ENCODE measurements at regions not wholly inside any gene's neighbourhood (a gene's known extent, or its start where the extent isn't known, plus 50 kb on each side); places are given as distances from the start of the nearest gene placed in this dataset.

DNA sequence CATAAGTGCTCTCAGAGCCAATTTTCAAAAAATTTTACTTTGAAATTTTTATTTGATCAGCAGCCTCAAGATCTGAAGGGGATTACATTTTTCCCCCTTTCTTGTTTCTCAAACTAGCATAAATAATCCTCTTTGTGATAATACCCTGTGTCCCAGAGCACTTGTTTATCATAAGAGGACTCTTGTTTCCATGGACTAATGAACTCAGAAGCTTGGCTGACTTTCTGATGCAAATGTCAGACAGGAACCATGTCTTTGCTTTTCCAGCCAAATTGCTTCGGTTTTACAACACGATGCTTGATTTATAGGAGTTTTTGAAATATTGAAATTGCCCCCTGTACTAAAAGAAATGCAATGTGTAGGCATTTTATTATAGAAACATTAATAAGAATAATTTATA is 859.3 kb upstream of the LCORL start:
- no peak overlapping the region for H3K4me2 ChIP-seq
- no TSS peak for BruUV-seq (replicated peaks)
- no peaks in the 10 kb centered on the region for H3K27me3 ChIP-seq (ENCODE audit: insufficient read depth, low read depth)
- H3K27ac ChIP-seq: no peak overlapping the region
- H3K36me3 ChIP-seq (ENCODE audit: low read depth): no peaks in the 10 kb centered on the region
- no peaks in the 10 kb centered on the region for H3K79me2 ChIP-seq (ENCODE audit: low read depth)
- no peaks in the 10 kb centered on the region for H3F3A ChIP-seq (ENCODE audit: insufficient read depth, low read depth)
- H4K20me1 ChIP-seq (ENCODE audit: insufficient read depth): no peaks in the 10 kb centered on the region
- no peak overlapping the region for H2AFZ ChIP-seq
- POLR2A ChIA-PET (ENCODE audit: unreplicated experiment): no interaction called here
- H3K9me2 ChIP-seq (ENCODE audit: insufficient read depth): no peaks in the 10 kb centered on the region
- intact Hi-C loops (cut with micrococcal nuclease; ENCODE audit: unreplicated experiment): no loop called here
- no peaks in the 10 kb centered on the region for H3K4me1 ChIP-seq (replicated peaks; ENCODE audit: insufficient read depth)
- H3K9me3 ChIP-seq (ENCODE audit: insufficient read depth, low read depth): no peaks in the 10 kb centered on the region
- CTCF ChIA-PET: no interaction called here
- no peak overlapping the region for H3K4me3 ChIP-seq
- DNase-seq: no peak
- TF ChIP-seq EZH2 (IDR thresholded peaks at IDR 0.05; ENCODE audit: low read depth): no peak
- TF ChIP-seq, protein P1, sequence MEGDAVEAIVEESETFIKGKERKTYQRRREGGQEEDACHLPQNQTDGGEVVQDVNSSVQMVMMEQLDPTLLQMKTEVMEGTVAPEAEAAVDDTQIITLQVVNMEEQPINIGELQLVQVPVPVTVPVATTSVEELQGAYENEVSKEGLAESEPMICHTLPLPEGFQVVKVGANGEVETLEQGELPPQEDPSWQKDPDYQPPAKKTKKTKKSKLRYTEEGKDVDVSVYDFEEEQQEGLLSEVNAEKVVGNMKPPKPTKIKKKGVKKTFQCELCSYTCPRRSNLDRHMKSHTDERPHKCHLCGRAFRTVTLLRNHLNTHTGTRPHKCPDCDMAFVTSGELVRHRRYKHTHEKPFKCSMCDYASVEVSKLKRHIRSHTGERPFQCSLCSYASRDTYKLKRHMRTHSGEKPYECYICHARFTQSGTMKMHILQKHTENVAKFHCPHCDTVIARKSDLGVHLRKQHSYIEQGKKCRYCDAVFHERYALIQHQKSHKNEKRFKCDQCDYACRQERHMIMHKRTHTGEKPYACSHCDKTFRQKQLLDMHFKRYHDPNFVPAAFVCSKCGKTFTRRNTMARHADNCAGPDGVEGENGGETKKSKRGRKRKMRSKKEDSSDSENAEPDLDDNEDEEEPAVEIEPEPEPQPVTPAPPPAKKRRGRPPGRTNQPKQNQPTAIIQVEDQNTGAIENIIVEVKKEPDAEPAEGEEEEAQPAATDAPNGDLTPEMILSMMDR (conservative IDR thresholded peaks at IDR 0.05): no peak

DNA sequence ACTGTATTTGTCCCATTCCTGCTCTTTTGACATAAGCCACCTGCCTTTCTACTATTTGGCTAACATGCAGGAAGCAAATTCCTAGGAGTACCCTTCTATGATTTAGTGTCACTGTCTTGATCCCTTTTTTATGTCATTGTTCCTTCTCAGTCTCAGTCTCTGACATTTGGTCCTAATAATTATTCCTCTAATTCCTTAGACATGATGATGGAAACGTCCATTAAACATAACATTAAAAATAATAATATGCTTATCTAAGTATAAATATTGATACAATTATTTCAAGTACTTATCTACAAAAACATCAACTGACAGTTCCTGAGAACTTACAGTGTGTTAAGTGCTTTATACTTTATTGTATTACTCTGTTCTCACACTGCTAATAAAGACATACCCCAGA is 857.0 kb upstream of the LCORL start:
- intact Hi-C loops (cut with micrococcal nuclease; ENCODE audit: unreplicated experiment): no loop called here

DNA sequence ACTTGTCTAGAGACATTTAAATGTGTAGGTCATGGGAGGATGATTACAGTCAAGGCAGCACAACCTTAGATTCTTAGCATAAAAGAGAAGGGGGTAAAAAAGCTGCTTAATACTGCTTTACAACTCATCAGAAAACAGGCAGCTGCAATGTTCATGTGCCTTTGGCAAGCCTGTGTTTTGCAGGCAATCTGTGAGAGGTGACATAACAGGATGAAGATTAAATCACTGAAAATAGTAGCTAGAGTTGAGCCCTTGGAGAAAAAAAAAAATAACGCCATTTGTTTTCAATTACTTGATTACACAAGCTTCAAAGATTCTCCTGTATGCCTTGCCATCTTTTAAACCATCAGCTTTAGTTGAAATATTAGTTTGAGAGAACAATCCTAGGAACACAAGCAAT is 847.6 kb upstream of the LCORL start:
- Histone ChIP-seq H3K9me3 (ENCODE audit: insufficient read depth, low read depth) (no peaks in the 10 kb centered on the region), H3K4me1 (replicated peaks; ENCODE audit: insufficient read depth) (no peaks in the 10 kb centered on the region), H3K27ac (no peak overlapping the region), H3K79me2 (ENCODE audit: low read depth) (no peaks in the 10 kb centered on the region), H3K4me3 (no peak overlapping the region), H3K9me2 (ENCODE audit: insufficient read depth) (no peaks in the 10 kb centered on the region), H4K20me1 (ENCODE audit: insufficient read depth) (no peaks in the 10 kb centered on the region), H3K27me3 (ENCODE audit: insufficient read depth, low read depth) (no peaks in the 10 kb centered on the region), H3F3A (ENCODE audit: insufficient read depth, low read depth) (no peaks in the 10 kb centered on the region), H2AFZ (no peak overlapping the region), H3K36me3 (ENCODE audit: low read depth) (no peaks in the 10 kb centered on the region), H3K4me2 (no peak overlapping the region)
- CTCF ChIA-PET: no interaction called here
- BruUV-seq (replicated peaks): no TSS peak
- TF ChIP-seq EZH2 (IDR thresholded peaks at IDR 0.05; ENCODE audit: low read depth): no peak
- TF ChIP-seq, protein P1 (conservative IDR thresholded peaks at IDR 0.05): no peak
- DNase-seq: no peak
- intact Hi-C loops (cut with micrococcal nuclease; ENCODE audit: unreplicated experiment): no loop called here
- POLR2A ChIA-PET (ENCODE audit: unreplicated experiment): no interaction called here

More for the DNA sequence above, 857.0 kb upstream of the LCORL start:
- Histone ChIP-seq H3K9me2 (ENCODE audit: insufficient read depth) (no peaks in the 10 kb centered on the region), H4K20me1 (ENCODE audit: insufficient read depth) (no peaks in the 10 kb centered on the region), H3K4me1 (replicated peaks; ENCODE audit: insufficient read depth) (no peaks in the 10 kb centered on the region), H3K27ac (no peak overlapping the region), H3K27me3 (ENCODE audit: insufficient read depth, low read depth) (no peaks in the 10 kb centered on the region), H3K36me3 (ENCODE audit: low read depth) (no peaks in the 10 kb centered on the region), H3K4me2 (no peak overlapping the region), H3K9me3 (ENCODE audit: insufficient read depth, low read depth) (no peaks in the 10 kb centered on the region), H3F3A (ENCODE audit: insufficient read depth, low read depth) (no peaks in the 10 kb centered on the region), H2AFZ (no peak overlapping the region), H3K4me3 (no peak overlapping the region), H3K79me2 (ENCODE audit: low read depth) (no peaks in the 10 kb centered on the region)
- POLR2A ChIA-PET (ENCODE audit: unreplicated experiment): no interaction called here
- no peak for DNase-seq
- BruUV-seq (replicated peaks): no TSS peak
- CTCF ChIA-PET: no interaction called here
- TF ChIP-seq EZH2 (IDR thresholded peaks at IDR 0.05; ENCODE audit: low read depth): no peak
- TF ChIP-seq, protein P1 (conservative IDR thresholded peaks at IDR 0.05): no peak

Measured in PC-9 (cell line).